Panc1 (cell line): ENCODE measurements at regions not wholly inside any gene's neighbourhood (a gene's known extent, or its start where the extent isn't known, plus 50 kb on each side); places are given as distances from the start of the nearest gene placed in this dataset.

Experiments used
- ATAC-seq: fragments of 200-7000 bp; cut with Tn5 transposase; 2 replicates; pipeline ENCODE4 v1.9.1; 2020; ENCODE audit warnings: mild to moderate bottlenecking, moderate library complexity
- BruUV-seq: library from RNA; stranded (reverse); fragments of 400-500 nt; replicated peaks from 2 replicates; lab custom pipeline; 2021; lab: Mats Ljungman, UMichigan
- CTCF ChIA-PET: fragments of 300-600 bp; sonication (Branson Sonifier 250); formaldehyde crosslinking; loops from one replicate; lab custom pipeline; 2022; ENCODE audit warnings: antibody characterized with exemption; lab: Charles Lee
- POLR2A ChIA-PET: fragments of 300-600 bp; sonication (Branson Sonifier 250); formaldehyde crosslinking; loops from one replicate; lab custom pipeline; 2022; ENCODE audit warnings: antibody characterized with exemption; lab: Charles Lee
- DNase-seq: peaks from one replicate; pipeline ENCODE4 v3.0.0-alpha.2; 2010; ENCODE audit warnings: low read depth, low spot score
- H3K27ac ChIP-seq: 2 replicates; pipeline ENCODE4 v1.5.1; 2011; ENCODE audit warnings: mild to moderate bottlenecking, low read length, inconsistent platforms
- H3K27me3 ChIP-seq: fragments of 200-500 bp; sonication (Bioruptor generic); 2 replicates; pipeline ENCODE4 v1.6.0; 2014; ENCODE audit warnings: low read length, inconsistent platforms; ENCODE audit not compliant: control insufficient read depth, insufficient read depth
- H3K36me3 ChIP-seq: fragments of 200-500 bp; sonication (Bioruptor generic); 2 replicates; pipeline ENCODE4 v1.5.1; 2014; ENCODE audit warnings: inconsistent platforms, mild to moderate bottlenecking, low read length, moderate library complexity; ENCODE audit not compliant: control insufficient read depth, insufficient read depth
- H3K4me1 ChIP-seq: 2 replicates; pipeline ENCODE4 v1.5.1; 2011; ENCODE audit warnings: inconsistent platforms, mild to moderate bottlenecking, low read length, moderate library complexity; ENCODE audit not compliant: control insufficient read depth, insufficient read depth
- H3K4me3 ChIP-seq, 2 experiments: 2 replicates each; pipeline ENCODE4 v1.5.1; 2011 to 2012; ENCODE audit warnings: low read depth in 2 of 2, low read length in 2 of 2, mild to moderate bottlenecking in 2 of 2, inconsistent platforms in 1 of 2, moderate library complexity in 1 of 2
- H3K9me3 ChIP-seq: fragments of 200-500 bp; sonication (Bioruptor generic); 2 replicates; pipeline ENCODE4 v1.5.1; 2014; ENCODE audit warnings: low read depth, mild to moderate bottlenecking, inconsistent platforms, low read length, moderate library complexity; ENCODE audit not compliant: control insufficient read depth, insufficient read depth
- CTCF ChIP-seq: fragments of 450-650 bp; IDR thresholded peaks from 2 replicates; pipeline ENCODE4 v1.5.1; 2017; ENCODE audit warnings: mild to moderate bottlenecking
- POLR2AphosphoS5 ChIP-seq: IDR thresholded peaks from 2 replicates; pipeline ENCODE4 v1.6.1; 2012; ENCODE audit warnings: mild to moderate bottlenecking, low read depth, low read length, moderate library complexity
- REST ChIP-seq, 2 experiments: IDR thresholded peaks; 2 replicates each; pipeline ENCODE4 v1.6.1; 2011 to 2012; ENCODE audit warnings: low read depth in 2 of 2, control low read depth in 1 of 2, low read length in 1 of 2, mild to moderate bottlenecking in 1 of 2, moderate library complexity in 1 of 2; ENCODE audit not compliant: insufficient read depth in 1 of 2
- SIN3A ChIP-seq: IDR thresholded peaks from 2 replicates; pipeline ENCODE4 v1.6.1; 2012; ENCODE audit warnings: low read depth, mild to moderate bottlenecking, low read length, moderate library complexity, borderline replicate concordance; ENCODE audit not compliant: insufficient read depth
- TCF7L2 ChIP-seq: IDR thresholded peaks from 2 replicates; pipeline ENCODE4 v1.6.1; 2011; ENCODE audit warnings: mild to moderate bottlenecking, low read depth, low read length, inconsistent platforms
- in situ Hi-C: cut with HindIII; loops from 2 replicates; pipeline ENCODE4 v1.10.0; 2016; ENCODE audit warnings: low sequenced_read_pairs, low pct_unique_long_range_greater_than_20kb
- intact Hi-C: fragments of 100-400 bp; cut with micrococcal nuclease; formaldehyde crosslinking; loops from one replicate; pipeline ENCODE4 v1.10.0; 2022; ENCODE audit not compliant: unreplicated experiment

- CTCF ChIA-PET, result no interaction called here
- ATAC-seq (no peak), DNase-seq (no peak)
- TF ChIP-seq SIN3A (no peak), REST (IDR thresholded peaks at IDR 0.05; ENCODE audit: insufficient read depth in 1 of 2, low read depth in 2 of 2, low read length in 1 of 2) (no peak), TCF7L2 (no peak), CTCF (no peak), POLR2AphosphoS5 (no peak)
- Histone ChIP-seq H3K36me3 (no peaks in the 10 kb centered on the region), H3K27ac (no peak overlapping the region), H3K4me1 (no peaks in the 10 kb centered on the region), H3K27me3 (no peaks in the 10 kb centered on the region), H3K4me3 (no peak overlapping the region), H3K9me3 (no peaks in the 10 kb centered on the region)
- intact Hi-C loops (no loop called here), in situ Hi-C loops (no loop called here)
- no TSS peak for BruUV-seq
- POLR2A ChIA-PET, result interaction anchor here (0.6 kb wide), 1 partner anchor 1333 kb away, joined by 3 read pairs; no protein-coding TSS in a partner anchor
Observed at GRCh38 chr18:39913672-39914366, 2041.2 kb upstream of the PIK3C3 start.

GRCh38 chr18:39911716-39912115 is 2043.3 kb upstream of the PIK3C3 start:
- DNase-seq (no peak), ATAC-seq (no peak)
- intact Hi-C loops (no loop called here), in situ Hi-C loops (no loop called here)
- ChIA-PET CTCF (no interaction called here), POLR2A (no interaction called here)
- no peaks in the 10 kb centered on the region for H3K9me3 ChIP-seq
- H3K27ac ChIP-seq, result no peak overlapping the region
- BruUV-seq, result no TSS peak
- no peaks in the 10 kb centered on the region for H3K36me3 ChIP-seq
- no peaks in the 10 kb centered on the region for H3K4me1 ChIP-seq
- H3K4me3 ChIP-seq, result no peak overlapping the region
- no peaks in the 10 kb centered on the region for H3K27me3 ChIP-seq
- TF ChIP-seq TCF7L2 (no peak), SIN3A (no peak), CTCF (no peak), POLR2AphosphoS5 (no peak), REST (IDR thresholded peaks at IDR 0.05; ENCODE audit: insufficient read depth in 1 of 2, low read depth in 2 of 2, low read length in 1 of 2) (no peak)
